NCI-H2196 (cell line): ENCODE measurements at regions not wholly inside any gene's neighbourhood (a gene's known extent, or its start where the extent isn't known, plus 50 kb on each side); places are given as distances from the start of the nearest gene placed in this dataset.

Source experiments
- DNase-seq: peaks from one replicate; lab custom pipeline; 2025; ENCODE audit not compliant: unreplicated experiment; lab: John Stamatoyannopoulos, UW

- no peak for DNase-seq
Observed at GRCh38 chr15:91549581-91549980, 303.9 kb upstream of the SLCO3A1 start.

- DNase-seq = no peak
Observed at GRCh38 chr15:91552555-91552954, 301.0 kb upstream of the SLCO3A1 start.

- peak; percentile 43 for DNase-seq
Observed at GRCh38 chr15:91553196-91553854, 300.2 kb upstream of the SLCO3A1 start.

- no peak for DNase-seq
Observed at GRCh38 chr15:91555312-91555711, 298.2 kb upstream of the SLCO3A1 start.

GRCh38 chr15:91556926-91557325 is 296.6 kb upstream of the SLCO3A1 start:
- no peak for DNase-seq

GRCh38 chr15:91559066-91559465 is 294.4 kb upstream of the SLCO3A1 start:
- no peak for DNase-seq

- DNase-seq = no peak
Observed at GRCh38 chr15:91561371-91562100, 292.0 kb upstream of the SLCO3A1 start.

- no peak for DNase-seq
Observed at GRCh38 chr15:91562698-91563097, 290.8 kb upstream of the SLCO3A1 start.

- DNase-seq = no peak
Observed at GRCh38 chr15:91564631-91565030, 288.9 kb upstream of the SLCO3A1 start.

GRCh38 chr15:91566141-91566540 is 287.4 kb upstream of the SLCO3A1 start:
- no peak for DNase-seq

- DNase-seq = no peak
Observed at GRCh38 chr15:91568036-91568435, 285.5 kb upstream of the SLCO3A1 start.

- peak; percentile 84 for DNase-seq
Observed at GRCh38 chr15:91572110-91572509, 281.4 kb upstream of the SLCO3A1 start.

- no peak for DNase-seq
Observed at GRCh38 chr15:91576096-91576495, 277.4 kb upstream of the SLCO3A1 start.

- no peak for DNase-seq
Observed at GRCh38 chr15:91578511-91578910, 275.0 kb upstream of the SLCO3A1 start.

- no peak for DNase-seq
Observed at GRCh38 chr15:91584895-91585294, 268.6 kb upstream of the SLCO3A1 start.

GRCh38 chr15:91586560-91586959 is 266.9 kb upstream of the SLCO3A1 start:
- no peak for DNase-seq

GRCh38 chr15:91589360-91589759 is 264.1 kb upstream of the SLCO3A1 start:
- no peak for DNase-seq

GRCh38 chr15:91592567-91592966 is 260.9 kb upstream of the SLCO3A1 start:
- DNase-seq = no peak

GRCh38 chr15:91593067-91593466 is 260.4 kb upstream of the SLCO3A1 start:
- DNase-seq = no peak

GRCh38 chr15:91593653-91594052 is 259.9 kb upstream of the SLCO3A1 start:
- DNase-seq = no peak

- DNase-seq = no peak
Observed at GRCh38 chr15:91599261-91599660, 254.2 kb upstream of the SLCO3A1 start.

- peak; percentile 6 for DNase-seq
Observed at GRCh38 chr15:91603384-91604080, 250.0 kb upstream of the SLCO3A1 start.
